ENCODE measurements at regions not wholly inside any gene's neighbourhood (a gene's known extent, or its start where the extent isn't known, plus 50 kb on each side); places are given as distances from the start of the nearest gene placed in this dataset.

GRCh38 chr2:147019311-147019710 lies 825.5 kb upstream of the ACVR2A start:
- TF ChIP-seq SPI1 (IDR thresholded peaks at IDR 0.05; ENCODE audit: borderline replicate concordance, low read depth) (no peak), CTCF (IDR thresholded peaks at IDR 0.05; ENCODE audit: insufficient read depth, low read length) (no peak)

Measured in HL-60 (cell line).